ENCODE measurements at regions not wholly inside any gene's neighbourhood (a gene's known extent, or its start where the extent isn't known, plus 50 kb on each side); places are given as distances from the start of the nearest gene placed in this dataset.
"Not testable (repeated sequence)": the region's sequence is repeated elsewhere in the genome, so short reads cannot be mapped to it uniquely, and the experiment has no call there.

GRCh38 chr15:59783774-59784520 lies 94.8 kb upstream of the BNIP2 start:
- H4K20me1 ChIP-seq (ENCODE audit: control insufficient read depth, extremely low read depth, insufficient read depth, low read length), result not testable (repeated sequence)

GRCh38 chr15:59779110-59779509 lies 90.0 kb upstream of the BNIP2 start:
- DNase-seq (ENCODE audit: low read depth in 2 of 2), result no peak
- H3K27ac ChIP-seq (ENCODE audit: insufficient read depth, low read length), result no peak overlapping the region
- no peaks in the 10 kb centered on the region for H4K20me1 ChIP-seq (ENCODE audit: control insufficient read depth, extremely low read depth, insufficient read depth, low read length)
- TF ChIP-seq CTCF (conservative IDR thresholded peaks at IDR 0.05 in 1 of 2, IDR thresholded peaks at IDR 0.05 in 1 of 2; ENCODE audit: low read depth in 1 of 2, low read length in 2 of 2), result no peak
- TF ChIP-seq EZH2 (IDR thresholded peaks at IDR 0.05; ENCODE audit: low read length, missing control alignments), result no peak
- H3K36me3 ChIP-seq (ENCODE audit: control insufficient read depth, insufficient read depth, low read length), result no peaks in the 10 kb centered on the region
- H2AFZ ChIP-seq (ENCODE audit: low read length), result no peak overlapping the region
- no peaks in the 10 kb centered on the region for H3K79me2 ChIP-seq (ENCODE audit: control insufficient read depth, insufficient read depth, low read length)
- H3K27me3 ChIP-seq (ENCODE audit: control insufficient read depth, insufficient read depth, low read length), result no peaks in the 10 kb centered on the region
- no peak overlapping the region for H3K4me3 ChIP-seq (replicated peaks in 1 of 4; ENCODE audit: control extremely low read depth in 1 of 4, insufficient read depth in 1 of 4, low read depth in 3 of 4, low read length in 4 of 4)
- no peaks in the 10 kb centered on the region for H3K9me3 ChIP-seq (ENCODE audit: control insufficient read depth, insufficient read depth, low read depth, low read length)
- no peaks in the 10 kb centered on the region for H3K4me1 ChIP-seq (ENCODE audit: control insufficient read depth, extremely low read depth, insufficient read depth, low read length)
- no peak overlapping the region for H3K4me2 ChIP-seq (ENCODE audit: extremely low read depth, insufficient read depth, low read length)
- H3K9ac ChIP-seq (ENCODE audit: insufficient read depth, low read length), result no peak overlapping the region

More at GRCh38 chr15:59783774-59784520, 94.8 kb upstream of the BNIP2 start:
- not testable (repeated sequence) for H3K9ac ChIP-seq (ENCODE audit: insufficient read depth, low read length); H3K4me1 ChIP-seq (ENCODE audit: control insufficient read depth, extremely low read depth, insufficient read depth, low read length); H3K4me2 ChIP-seq (ENCODE audit: extremely low read depth, insufficient read depth, low read length); H2AFZ ChIP-seq (ENCODE audit: low read length); H3K27ac ChIP-seq (ENCODE audit: insufficient read depth, low read length); H3K4me3 ChIP-seq (replicated peaks in 1 of 4; ENCODE audit: control extremely low read depth in 1 of 4, insufficient read depth in 1 of 4, low read depth in 3 of 4, low read length in 4 of 4); DNase-seq (ENCODE audit: low read depth in 2 of 2); H3K79me2 ChIP-seq (ENCODE audit: control insufficient read depth, insufficient read depth, low read length); H3K9me3 ChIP-seq (ENCODE audit: control insufficient read depth, insufficient read depth, low read depth, low read length); H3K27me3 ChIP-seq (ENCODE audit: control insufficient read depth, insufficient read depth, low read length); H3K36me3 ChIP-seq (ENCODE audit: control insufficient read depth, insufficient read depth, low read length)

GRCh38 chr15:59764775-59765174 lies 75.7 kb upstream of the BNIP2 start:
- Histone ChIP-seq H3K36me3 (ENCODE audit: control insufficient read depth, insufficient read depth, low read length) (no peaks in the 10 kb centered on the region), H3K4me1 (ENCODE audit: control insufficient read depth, extremely low read depth, insufficient read depth, low read length) (no peaks in the 10 kb centered on the region), H2AFZ (ENCODE audit: low read length) (no peak overlapping the region), H3K9ac (ENCODE audit: insufficient read depth, low read length) (no peak overlapping the region), H3K27me3 (ENCODE audit: control insufficient read depth, insufficient read depth, low read length) (no peaks in the 10 kb centered on the region), H3K9me3 (ENCODE audit: control insufficient read depth, insufficient read depth, low read depth, low read length) (no peaks in the 10 kb centered on the region), H3K4me2 (ENCODE audit: extremely low read depth, insufficient read depth, low read length) (no peak overlapping the region), H3K27ac (ENCODE audit: insufficient read depth, low read length) (no peak overlapping the region), H3K79me2 (ENCODE audit: control insufficient read depth, insufficient read depth, low read length) (no peaks in the 10 kb centered on the region), H3K4me3 (replicated peaks in 1 of 4; ENCODE audit: control extremely low read depth in 1 of 4, insufficient read depth in 1 of 4, low read depth in 3 of 4, low read length in 4 of 4) (no peak overlapping the region), H4K20me1 (ENCODE audit: control insufficient read depth, extremely low read depth, insufficient read depth, low read length) (no peaks in the 10 kb centered on the region)
- no peak for DNase-seq (ENCODE audit: low read depth in 2 of 2)
- TF ChIP-seq CTCF (conservative IDR thresholded peaks at IDR 0.05 in 1 of 2, IDR thresholded peaks at IDR 0.05 in 1 of 2; ENCODE audit: low read depth in 1 of 2, low read length in 2 of 2) (no peak), EZH2 (IDR thresholded peaks at IDR 0.05; ENCODE audit: low read length, missing control alignments) (no peak)

All from fibroblast of lung (primary cell).